IMR-90 (cell line): ENCODE measurements at regions not wholly inside any gene's neighbourhood (a gene's known extent, or its start where the extent isn't known, plus 50 kb on each side); places are given as distances from the start of the nearest gene placed in this dataset.

Source experiments
- ATAC-seq: fragments of 200-7000 bp; cut with Tn5 transposase; 2 replicates; pipeline ENCODE4 v1.9.1; 2020; ENCODE audit warnings: low read depth, mild to moderate bottlenecking, moderate library complexity
- BruUV-seq: library from RNA; stranded (reverse); fragments of 400-500 nt; replicated peaks from 2 replicates; lab custom pipeline; 2021; lab: Mats Ljungman, UMichigan
- CTCF ChIA-PET: fragments of 300-600 bp; formaldehyde crosslinking; extraction: SDS; loops from one replicate; lab custom pipeline; 2021; ENCODE audit warnings: antibody characterized with exemption; lab: Yijun Ruan, JAX
- POLR2A ChIA-PET: fragments of 300-600 bp; sonication (Branson Sonifier 250); formaldehyde crosslinking; loops from one replicate; lab custom pipeline; 2022; ENCODE audit warnings: antibody characterized with exemption; ENCODE audit not compliant: unreplicated experiment; lab: Charles Lee
- DNase-seq: peaks from one replicate; pipeline ENCODE4 v3.0.0; 2013
- H2AFZ ChIP-seq: replicated peaks from 2 replicates; pipeline ENCODE3; 2013; ENCODE audit warnings: low read length, mild to moderate bottlenecking; ENCODE audit not compliant: poor library complexity
- H2AK5ac ChIP-seq: 2 replicates; pipeline ENCODE4 v1.6.1; 2013; ENCODE audit warnings: low read depth, low read length, inconsistent platforms
- H2AK9ac ChIP-seq: replicated peaks from 2 replicates; pipeline ENCODE3; 2013; ENCODE audit warnings: mild to moderate bottlenecking, low read depth, low read length, moderate library complexity; ENCODE audit not compliant: poor library complexity
- H2BK120ac ChIP-seq: 2 replicates; pipeline ENCODE4 v1.6.1; 2013; ENCODE audit warnings: low read depth, low read length, inconsistent platforms
- H2BK15ac ChIP-seq: 3 replicates; pipeline ENCODE4 v1.6.1; 2013; ENCODE audit warnings: low read depth, low read length, inconsistent platforms
- H2BK20ac ChIP-seq: 2 replicates; pipeline ENCODE4 v1.6.1; 2013; ENCODE audit warnings: low read depth, mild to moderate bottlenecking, inconsistent platforms, low read length, moderate library complexity
- H2BK5ac ChIP-seq: 2 replicates; pipeline ENCODE4 v1.6.1; 2013; ENCODE audit warnings: mild to moderate bottlenecking, low read depth, low read length, inconsistent platforms; ENCODE audit not compliant: poor library complexity, severe bottlenecking
- H3K14ac ChIP-seq: replicated peaks from 2 replicates; pipeline ENCODE4 v1.6.1; 2013; ENCODE audit warnings: low read depth, low read length, inconsistent platforms
- H3K18ac ChIP-seq: 2 replicates; pipeline ENCODE4 v1.6.1; 2013; ENCODE audit warnings: low read depth, low read length, control low read depth
- H3K23ac ChIP-seq: 2 replicates; pipeline ENCODE4 v1.6.1; 2013; ENCODE audit warnings: low read depth, low read length, inconsistent platforms
- H3K27ac ChIP-seq: 2 replicates; pipeline ENCODE4 v1.5.1; 2013; ENCODE audit warnings: mild to moderate bottlenecking, control low read depth, low read length; ENCODE audit not compliant: insufficient read depth
- H3K27me3 ChIP-seq: 2 replicates; pipeline ENCODE4 v1.6.1; 2013; ENCODE audit warnings: low read length; ENCODE audit not compliant: control insufficient read depth, insufficient read depth
- H3K36me3 ChIP-seq: 2 replicates; pipeline ENCODE4 v1.6.1; 2013; ENCODE audit warnings: low read length, mixed read lengths; ENCODE audit not compliant: control insufficient read depth, insufficient read depth
- H3K4ac ChIP-seq: 2 replicates; pipeline ENCODE4 v1.6.1; 2013; ENCODE audit warnings: low read depth, low read length, inconsistent platforms
- H3K4me1 ChIP-seq: 2 replicates; pipeline ENCODE4 v1.6.1; 2013; ENCODE audit warnings: low read length, mixed read lengths; ENCODE audit not compliant: control insufficient read depth, insufficient read depth
- H3K4me2 ChIP-seq: 2 replicates; pipeline ENCODE4 v1.6.1; 2013; ENCODE audit warnings: low read depth, mild to moderate bottlenecking, control low read depth, low read length, moderate library complexity
- H3K4me3 ChIP-seq: 2 replicates; pipeline ENCODE4 v1.5.1; 2013; ENCODE audit warnings: low read depth, mild to moderate bottlenecking, control low read depth, low read length, moderate library complexity; ENCODE audit not compliant: insufficient read depth
- H3K56ac ChIP-seq: 2 replicates; pipeline ENCODE4 v1.6.1; 2013; ENCODE audit warnings: low read length, inconsistent platforms; ENCODE audit not compliant: insufficient read depth; ENCODE audit errors: extremely low read depth
- H3K79me1 ChIP-seq, 2 experiments: 2 replicates each; pipeline ENCODE4 v1.6.1; 2013; ENCODE audit warnings: low read length in 2 of 2, inconsistent platforms in 1 of 2, low read depth in 1 of 2
- H3K9ac ChIP-seq: 2 replicates; pipeline ENCODE4 v1.6.1; 2013; ENCODE audit warnings: low read depth, low read length, control low read depth
- H3K9me1 ChIP-seq: 2 replicates; pipeline ENCODE4 v1.6.1; 2013; ENCODE audit warnings: low read length, inconsistent platforms; ENCODE audit not compliant: insufficient read depth
- H3K9me3 ChIP-seq: 2 replicates; pipeline ENCODE4 v1.6.1; 2013; ENCODE audit warnings: low read length; ENCODE audit not compliant: control insufficient read depth, insufficient read depth
- H4K20me1 ChIP-seq: 2 replicates; pipeline ENCODE4 v1.6.1; 2013; ENCODE audit warnings: low read length, inconsistent platforms; ENCODE audit not compliant: insufficient read depth
- H4K5ac ChIP-seq: 2 replicates; pipeline ENCODE4 v1.6.1; 2013; ENCODE audit warnings: mild to moderate bottlenecking, low read depth, low read length, control low read depth
- H4K8ac ChIP-seq, 2 experiments: 2 replicates each; pipeline ENCODE4 v1.6.1; 2013; ENCODE audit warnings: low read depth in 2 of 2, low read length in 2 of 2, control low read depth in 1 of 2, inconsistent platforms in 1 of 2
- H4K91ac ChIP-seq: 2 replicates; pipeline ENCODE4 v1.6.1; 2013; ENCODE audit warnings: low read depth, low read length, inconsistent platforms; ENCODE audit not compliant: insufficient read depth
- BHLHE40 ChIP-seq: fragments of 150-350 bp; IDR thresholded peaks from 2 replicates; pipeline ENCODE4 v1.6.1; 2016; ENCODE audit warnings: mild to moderate bottlenecking, low read depth, low read length
- MAFK ChIP-seq: IDR thresholded peaks from 2 replicates; pipeline ENCODE4 v1.6.1; 2012; ENCODE audit warnings: low read depth, low read length, improper control_type of control experiment
- WGBS, 2 experiments: methylation state at CpG; one replicate each; pipeline versions ENCODE4 v1.1.5 to v1.1.7; 2013; ENCODE audit warnings: missing lambda C conversion rate in 2 of 2; ENCODE audit not compliant: insufficient read length in 1 of 2; ENCODE audit errors: extremely low coverage in 2 of 2; 5-methylcytosine and 5-hydroxymethylcytosine counted together
- dilution Hi-C: fragments of 300-500 bp; cut with HindIII; formaldehyde crosslinking; loops from one replicate; pipeline ENCODE4 v1.14.3; 2018; ENCODE audit warnings: low sequenced_read_pairs; ENCODE audit not compliant: unreplicated experiment
- in situ Hi-C: fragments of 300-500 bp; cut with MboI; formaldehyde crosslinking; loops from 3 replicates; pipeline ENCODE4 v1.14.3; 2019; ENCODE audit warnings: low sequenced_read_pairs, inconsistent platforms, mixed read lengths
- intact Hi-C: fragments of 100-400 bp; cut with micrococcal nuclease; formaldehyde crosslinking; loops from 2 replicates; pipeline ENCODE4 v1.10.0; 2022
- TF ChIP-seq, protein P1 (sequence below): fragments of 150-350 bp; IDR thresholded peaks from 2 replicates; pipeline ENCODE4 v1.6.1; 2017; ENCODE audit warnings: mild to moderate bottlenecking, antibody characterized with exemption, low read length, low read depth

DNA sequence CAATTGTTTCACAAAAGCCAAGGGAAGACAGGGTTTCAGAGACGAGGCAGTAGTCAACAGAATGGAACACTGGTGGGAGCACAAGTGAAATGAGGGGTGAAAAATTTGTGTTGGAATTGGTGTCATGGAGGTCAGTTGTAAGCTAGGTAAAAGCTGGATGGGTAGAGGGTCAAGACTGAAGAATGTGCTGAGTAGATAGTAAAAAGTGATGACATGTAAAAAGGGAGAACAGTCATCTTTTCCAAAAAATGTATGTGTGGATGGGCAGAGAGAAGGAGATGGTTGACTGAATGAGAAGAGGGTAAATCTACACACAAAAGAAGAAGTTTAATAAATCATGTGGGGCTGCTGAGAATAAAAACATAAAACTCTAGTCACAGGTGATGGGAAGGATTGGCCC lies 92.7 kb upstream of the COL3A1 start:
- Histone ChIP-seq H3K9ac (no peak overlapping the region), H3K79me1 (no peaks in the 10 kb centered on the region), H4K20me1 (no peaks in the 10 kb centered on the region), H3K14ac (peak overlapping the region; percentile 63; the same call in 1 of the 2 replicates), H3K4me1 (peaks cover 3% of the 10 kb centered on the region; the same call in 1 of the 2 replicates), H2BK15ac (no peak overlapping the region), H3K27me3 (no peaks in the 10 kb centered on the region), H2BK20ac (peak overlapping the region; percentile 85), H2AFZ (no peak overlapping the region), H3K9me3 (no peaks in the 10 kb centered on the region), H3K9me1 (no peaks in the 10 kb centered on the region), H3K36me3 (no peaks in the 10 kb centered on the region), H2BK5ac (no peak overlapping the region), H2AK9ac (no peak overlapping the region), H2AK5ac (peak overlapping the region; percentile 15; the same call in 1 of the 2 replicates), H4K8ac (no peak overlapping the region; a peak in 1 of 4 replicates), H3K18ac (peak overlapping the region; percentile 57; the same call in 1 of the 2 replicates), H3K4me2 (no peak overlapping the region), H3K23ac (peak overlapping the region; percentile 15; the same call in 1 of the 2 replicates), H3K27ac (no peak overlapping the region), H3K4me3 (no peak overlapping the region), H3K4ac (peak overlapping the region; percentile 53), H4K91ac (no peak overlapping the region), H2BK120ac (peak overlapping the region; percentile 40; the same call in 1 of the 2 replicates), H4K5ac (no peak overlapping the region), H3K56ac (no peak overlapping the region)
- no TSS peak for BruUV-seq
- no peak for DNase-seq
- no peak for ATAC-seq
- WGBS, 2 experiments, result 80% methylated on average over 1 of the region's 1 CpG; no CpG with 5 or more reads in 1 of the 2 experiments
- in situ Hi-C loops, result no loop called here
- intact Hi-C loops, result loop anchor here (5.0 kb wide), 1 partner anchor 96 kb away; no protein-coding TSS in a partner anchor
- TF ChIP-seq MAFK (0 out of 2 replicates have a peak, but pooled peaks have one; percentile 25), BHLHE40 (no peak)
- TF ChIP-seq, protein P1, sequence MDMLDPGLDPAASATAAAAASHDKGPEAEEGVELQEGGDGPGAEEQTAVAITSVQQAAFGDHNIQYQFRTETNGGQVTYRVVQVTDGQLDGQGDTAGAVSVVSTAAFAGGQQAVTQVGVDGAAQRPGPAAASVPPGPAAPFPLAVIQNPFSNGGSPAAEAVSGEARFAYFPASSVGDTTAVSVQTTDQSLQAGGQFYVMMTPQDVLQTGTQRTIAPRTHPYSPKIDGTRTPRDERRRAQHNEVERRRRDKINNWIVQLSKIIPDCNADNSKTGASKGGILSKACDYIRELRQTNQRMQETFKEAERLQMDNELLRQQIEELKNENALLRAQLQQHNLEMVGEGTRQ, result no peak
- CTCF ChIA-PET, result no interaction called here
- POLR2A ChIA-PET, result no interaction called here
- dilution Hi-C loops, result no loop called here
